ENCODE measurements at regions not wholly inside any gene's neighbourhood (a gene's known extent, or its start where the extent isn't known, plus 50 kb on each side); places are given as distances from the start of the nearest gene placed in this dataset.

GRCh38 chr5:128869970-128870369 lies 95.3 kb upstream of the SLC27A6 start:
- Histone ChIP-seq H3K9me3 (ENCODE audit: severe bottlenecking) (no peaks in the 10 kb centered on the region), H3K4me3 (ENCODE audit: severe bottlenecking) (no peak overlapping the region), H3K36me3 (ENCODE audit: low read depth) (no peaks in the 10 kb centered on the region), H3K27ac (ENCODE audit: poor library complexity, severe bottlenecking) (no peak overlapping the region), H3K4me1 (ENCODE audit: insufficient read depth, poor library complexity, severe bottlenecking) (no peaks in the 10 kb centered on the region), H3K27me3 (ENCODE audit: insufficient read depth, poor library complexity, severe bottlenecking) (peaks cover 12% of the 10 kb centered on the region)
- ATAC-seq (ENCODE audit: low read depth) (no peak), DNase-seq (ENCODE audit: low spot score) (no peak)
- TF ChIP-seq, protein P1, sequence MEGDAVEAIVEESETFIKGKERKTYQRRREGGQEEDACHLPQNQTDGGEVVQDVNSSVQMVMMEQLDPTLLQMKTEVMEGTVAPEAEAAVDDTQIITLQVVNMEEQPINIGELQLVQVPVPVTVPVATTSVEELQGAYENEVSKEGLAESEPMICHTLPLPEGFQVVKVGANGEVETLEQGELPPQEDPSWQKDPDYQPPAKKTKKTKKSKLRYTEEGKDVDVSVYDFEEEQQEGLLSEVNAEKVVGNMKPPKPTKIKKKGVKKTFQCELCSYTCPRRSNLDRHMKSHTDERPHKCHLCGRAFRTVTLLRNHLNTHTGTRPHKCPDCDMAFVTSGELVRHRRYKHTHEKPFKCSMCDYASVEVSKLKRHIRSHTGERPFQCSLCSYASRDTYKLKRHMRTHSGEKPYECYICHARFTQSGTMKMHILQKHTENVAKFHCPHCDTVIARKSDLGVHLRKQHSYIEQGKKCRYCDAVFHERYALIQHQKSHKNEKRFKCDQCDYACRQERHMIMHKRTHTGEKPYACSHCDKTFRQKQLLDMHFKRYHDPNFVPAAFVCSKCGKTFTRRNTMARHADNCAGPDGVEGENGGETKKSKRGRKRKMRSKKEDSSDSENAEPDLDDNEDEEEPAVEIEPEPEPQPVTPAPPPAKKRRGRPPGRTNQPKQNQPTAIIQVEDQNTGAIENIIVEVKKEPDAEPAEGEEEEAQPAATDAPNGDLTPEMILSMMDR (IDR thresholded peaks at IDR 0.05; ENCODE audit: poor library complexity, severe bottlenecking) = no peak

DNA sequence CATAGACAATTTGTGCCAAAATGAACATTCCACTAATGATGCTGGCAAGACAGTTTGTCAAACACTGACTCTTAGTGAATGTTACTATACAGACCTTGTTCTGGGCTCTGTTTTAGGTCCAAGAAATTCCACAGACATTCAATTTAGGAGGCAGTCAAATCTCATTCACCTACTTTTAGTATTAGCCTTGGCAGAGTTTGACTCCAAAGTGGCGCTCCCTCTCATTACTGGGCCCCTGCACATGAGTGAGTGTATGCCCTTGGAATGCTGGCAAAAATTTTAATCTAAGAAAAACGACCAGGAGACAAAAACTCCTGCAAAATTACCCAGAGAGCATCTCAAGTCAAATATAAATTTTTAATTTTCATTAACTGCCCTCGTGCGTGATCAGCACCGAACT lies 94.9 kb upstream of the SLC27A6 start:
- Histone ChIP-seq H3K36me3 (ENCODE audit: low read depth) (no peaks in the 10 kb centered on the region), H3K27me3 (ENCODE audit: insufficient read depth, poor library complexity, severe bottlenecking) (peaks cover 12% of the 10 kb centered on the region), H3K4me3 (ENCODE audit: severe bottlenecking) (no peak overlapping the region), H3K27ac (ENCODE audit: poor library complexity, severe bottlenecking) (no peak overlapping the region), H3K4me1 (ENCODE audit: insufficient read depth, poor library complexity, severe bottlenecking) (no peaks in the 10 kb centered on the region), H3K9me3 (ENCODE audit: severe bottlenecking) (no peaks in the 10 kb centered on the region)
- TF ChIP-seq, protein P1 (IDR thresholded peaks at IDR 0.05; ENCODE audit: poor library complexity, severe bottlenecking) = no peak
- ATAC-seq (ENCODE audit: low read depth) (no peak), DNase-seq (ENCODE audit: low spot score) (no peak)

DNA sequence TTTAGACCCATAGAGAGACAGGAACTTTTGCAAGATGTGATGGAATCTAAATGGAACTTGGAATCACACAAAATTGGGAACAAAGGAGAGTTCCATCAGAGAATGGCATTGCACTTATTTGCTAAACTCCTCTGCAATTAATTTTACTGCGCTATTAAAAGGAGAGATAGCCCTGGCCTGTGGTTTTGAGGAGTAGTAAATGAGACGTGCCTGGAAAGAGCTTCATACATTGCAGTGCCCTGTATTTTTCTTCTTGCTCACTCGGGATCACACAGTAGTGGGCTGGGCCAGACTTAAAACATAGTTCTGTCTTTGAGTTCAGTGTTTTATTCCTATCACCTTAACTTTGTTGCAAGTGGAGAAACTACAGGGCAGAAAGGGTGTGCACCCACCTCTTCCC lies 94.4 kb upstream of the SLC27A6 start:
- no peaks in the 10 kb centered on the region for H3K4me1 ChIP-seq (ENCODE audit: insufficient read depth, poor library complexity, severe bottlenecking)
- no peak overlapping the region for H3K4me3 ChIP-seq (ENCODE audit: severe bottlenecking)
- DNase-seq (ENCODE audit: low spot score) (no peak), ATAC-seq (ENCODE audit: low read depth) (0 out of 3 replicates have a peak, but pooled peaks have one; percentile 21)
- H3K36me3 ChIP-seq (ENCODE audit: low read depth) = no peaks in the 10 kb centered on the region
- H3K27me3 ChIP-seq (ENCODE audit: insufficient read depth, poor library complexity, severe bottlenecking) = peaks cover 12% of the 10 kb centered on the region
- no peak overlapping the region for H3K27ac ChIP-seq (ENCODE audit: poor library complexity, severe bottlenecking)
- H3K9me3 ChIP-seq (ENCODE audit: severe bottlenecking) = no peaks in the 10 kb centered on the region
- TF ChIP-seq, protein P1 (IDR thresholded peaks at IDR 0.05; ENCODE audit: poor library complexity, severe bottlenecking) = no peak

DNA sequence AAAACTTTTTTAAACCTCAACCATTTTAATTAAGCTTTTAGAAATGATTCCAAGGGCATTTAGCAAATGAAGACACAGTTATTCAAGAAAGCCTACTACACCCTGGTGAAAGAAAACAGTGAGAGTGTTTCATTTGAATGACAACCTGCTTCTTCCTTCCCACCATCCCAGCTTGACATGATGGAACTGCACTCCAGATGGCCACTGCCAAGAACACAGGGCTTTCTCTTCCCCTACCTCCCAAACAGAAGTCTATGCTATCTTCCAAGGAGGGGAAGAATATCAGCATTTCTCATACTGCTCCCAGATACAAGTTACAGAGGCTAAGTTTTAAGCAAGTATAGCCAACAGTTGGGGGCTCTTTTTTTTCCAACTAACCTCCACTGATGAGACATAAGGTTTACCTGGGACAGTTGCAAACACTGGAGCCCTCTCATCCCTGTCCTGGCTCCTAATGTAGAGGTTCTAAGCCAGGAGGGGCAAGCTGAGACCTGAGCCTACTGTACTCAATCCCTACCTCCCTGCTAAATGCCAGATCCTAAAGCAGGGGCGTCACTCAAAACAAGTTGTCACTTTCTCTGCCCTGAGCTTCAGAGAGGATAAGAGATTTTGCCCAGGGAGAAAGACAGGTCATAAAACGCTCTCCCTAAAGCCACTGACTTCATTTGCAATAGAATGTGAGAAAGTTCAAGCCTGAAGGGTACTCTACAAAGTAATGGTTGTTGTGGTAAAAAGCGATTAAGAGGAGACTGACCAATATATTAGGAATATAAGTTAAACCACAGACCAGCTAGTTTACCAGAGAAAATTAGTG lies 88.5 kb upstream of the SLC27A6 start:
- Histone ChIP-seq H3K27ac (ENCODE audit: poor library complexity, severe bottlenecking) (no peak overlapping the region), H3K9me3 (ENCODE audit: severe bottlenecking) (no peaks in the 10 kb centered on the region), H3K4me3 (ENCODE audit: severe bottlenecking) (no peak overlapping the region), H3K36me3 (ENCODE audit: low read depth) (no peaks in the 10 kb centered on the region), H3K4me1 (ENCODE audit: insufficient read depth, poor library complexity, severe bottlenecking) (no peaks in the 10 kb centered on the region), H3K27me3 (ENCODE audit: insufficient read depth, poor library complexity, severe bottlenecking) (peaks cover 22% of the 10 kb centered on the region)
- DNase-seq (ENCODE audit: low spot score) (no peak), ATAC-seq (ENCODE audit: low read depth) (no peak)
- TF ChIP-seq, protein P1 (IDR thresholded peaks at IDR 0.05; ENCODE audit: poor library complexity, severe bottlenecking) = no peak

- no peak overlapping the region for H3K27ac ChIP-seq (ENCODE audit: poor library complexity, severe bottlenecking)
- no peaks in the 10 kb centered on the region for H3K36me3 ChIP-seq (ENCODE audit: low read depth)
Observed at GRCh38 chr5:128877476-128877875, 87.8 kb upstream of the SLC27A6 start.

More at GRCh38 chr5:128877476-128877875, 87.8 kb upstream of the SLC27A6 start:
- TF ChIP-seq, protein P1 (IDR thresholded peaks at IDR 0.05; ENCODE audit: poor library complexity, severe bottlenecking) = no peak
- Histone ChIP-seq H3K4me3 (ENCODE audit: severe bottlenecking) (no peak overlapping the region), H3K9me3 (ENCODE audit: severe bottlenecking) (no peaks in the 10 kb centered on the region), H3K27me3 (ENCODE audit: insufficient read depth, poor library complexity, severe bottlenecking) (peaks cover 18% of the 10 kb centered on the region), H3K4me1 (ENCODE audit: insufficient read depth, poor library complexity, severe bottlenecking) (no peaks in the 10 kb centered on the region)
- DNase-seq (ENCODE audit: low spot score) = no peak
- ATAC-seq (ENCODE audit: low read depth) = no peak
